HG03432 (cell line): ENCODE measurements at regions not wholly inside any gene's neighbourhood (a gene's known extent, or its start where the extent isn't known, plus 50 kb on each side); places are given as distances from the start of the nearest gene placed in this dataset.
"Not testable (repeated sequence)": the region's sequence is repeated elsewhere in the genome, so short reads cannot be mapped to it uniquely, and the experiment has no call there.

Experiments used
- ATAC-seq: cut with Tn5 transposase; IDR thresholded peaks from one replicate; pipeline ENCODE4 v1.9.1; 2021; ENCODE audit warnings: mild to moderate bottlenecking, moderate library complexity; ENCODE audit not compliant: unreplicated experiment

DNA sequence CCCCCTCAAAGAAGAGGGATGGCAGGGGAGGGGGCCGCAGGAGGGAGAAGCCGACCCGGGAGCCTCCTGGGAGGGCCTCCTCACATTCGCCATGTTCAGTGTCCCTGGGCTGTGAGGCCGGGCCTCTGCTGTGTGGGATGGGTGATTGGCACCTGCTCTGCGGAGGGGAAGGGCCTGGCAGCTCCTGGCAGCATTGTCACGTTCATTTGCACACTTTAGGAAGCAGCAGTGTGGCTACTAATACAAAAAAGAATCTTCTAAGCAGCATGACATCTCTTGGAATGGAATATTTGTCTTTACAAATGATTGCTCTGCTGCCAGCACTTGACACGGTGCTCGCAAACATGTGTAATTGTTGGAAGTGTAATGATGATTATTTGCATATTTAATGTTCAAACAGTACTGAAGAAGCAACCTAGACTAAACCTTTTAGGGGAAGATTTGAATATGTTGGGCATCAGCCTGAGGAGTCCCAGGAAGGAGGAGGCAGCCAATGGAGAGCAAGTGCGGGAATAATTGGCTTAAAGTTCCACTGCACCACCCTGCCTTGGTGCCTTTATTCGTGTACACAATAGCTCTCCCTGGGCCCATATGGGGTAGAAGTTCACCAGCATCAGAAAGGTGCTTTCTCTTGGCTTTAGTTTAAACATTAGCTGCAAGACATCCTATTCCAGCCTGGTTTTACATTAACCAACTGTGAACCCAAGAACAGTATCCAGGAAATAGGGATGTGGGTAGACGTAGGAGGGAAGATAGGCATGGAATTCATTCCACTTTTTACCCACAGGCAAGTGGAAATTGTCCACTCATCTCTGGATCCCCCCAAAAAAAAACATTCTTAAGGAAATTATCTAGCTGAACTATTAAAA is 404.9 kb downstream of the TMEM182 start:
- no peak for ATAC-seq

DNA sequence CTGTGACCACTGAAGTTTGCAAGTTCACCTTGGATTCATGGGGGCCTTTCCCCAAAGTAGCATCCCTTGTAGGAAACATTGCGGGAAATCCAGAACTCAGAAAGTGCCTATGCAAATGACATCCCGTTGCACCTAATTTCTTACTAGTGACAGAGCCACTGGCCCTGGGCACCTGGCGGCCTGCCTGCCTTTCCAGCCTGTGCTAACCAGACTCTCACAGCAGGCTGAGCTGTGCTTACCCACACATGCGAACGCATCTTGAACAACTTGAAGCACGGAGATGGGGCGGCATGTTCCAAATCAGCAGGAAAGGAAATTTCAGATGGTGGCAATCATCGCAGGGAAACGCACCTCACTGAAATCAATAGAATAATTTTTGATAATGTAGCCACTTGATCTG is 405.8 kb downstream of the TMEM182 start:
- ATAC-seq = no peak

DNA sequence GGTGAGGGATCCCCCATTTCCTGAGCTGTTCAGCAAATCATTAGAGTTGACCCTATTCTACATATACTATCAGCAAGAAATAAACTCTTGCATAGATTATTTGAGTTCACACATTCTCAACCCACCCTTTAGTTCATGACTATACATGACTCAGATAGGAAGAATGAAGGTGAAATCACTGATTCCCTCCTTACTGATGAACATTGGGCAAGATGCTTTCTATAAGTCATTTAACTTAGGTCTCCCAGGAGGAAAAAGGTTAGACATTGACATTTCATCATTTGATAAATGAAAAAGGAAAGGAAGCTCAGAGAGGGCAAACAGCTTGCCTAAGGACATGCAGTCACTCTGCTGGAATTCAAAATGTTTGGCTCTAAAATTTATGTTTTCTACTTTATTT is 408.0 kb downstream of the TMEM182 start:
- ATAC-seq = no peak

DNA sequence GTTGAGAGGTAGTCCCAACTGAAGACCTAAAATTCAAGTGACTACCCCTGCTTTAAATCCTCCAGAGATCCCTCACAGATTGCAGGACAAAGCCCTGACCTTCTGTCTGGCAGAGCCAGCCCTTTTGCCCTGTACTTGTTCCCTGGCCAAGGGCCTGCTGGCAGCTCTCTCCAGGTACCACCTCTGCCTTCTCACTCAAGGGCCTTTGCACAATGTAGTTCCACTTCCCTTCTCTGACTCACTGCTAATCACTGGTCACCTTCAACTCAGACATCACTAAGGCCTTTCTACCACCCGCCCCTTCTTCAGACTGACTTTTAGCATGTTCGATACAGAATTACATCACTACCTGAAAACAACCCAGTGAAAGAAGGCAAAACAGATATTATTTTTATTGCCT is 411.0 kb downstream of the TMEM182 start:
- ATAC-seq = no peak

DNA sequence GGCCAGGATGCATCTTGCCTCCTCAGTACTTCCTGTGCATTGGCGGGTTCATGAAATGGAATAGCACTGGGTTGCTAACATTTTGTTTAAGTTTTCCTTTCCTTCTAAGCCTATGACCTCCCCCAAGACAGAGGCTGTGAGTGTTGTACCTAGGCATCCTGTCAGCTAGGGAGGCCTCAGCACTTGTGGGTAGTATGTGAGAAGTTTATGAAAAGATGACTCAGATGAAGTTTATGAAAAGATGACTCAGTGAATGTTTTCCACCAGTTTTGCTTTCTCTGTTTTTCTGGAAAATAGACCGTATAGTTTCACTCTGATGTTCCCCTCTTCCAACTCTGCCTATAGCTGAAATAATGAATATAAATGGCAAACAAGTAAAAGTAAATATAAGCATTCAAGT is 412.9 kb downstream of the TMEM182 start:
- no peak for ATAC-seq

DNA sequence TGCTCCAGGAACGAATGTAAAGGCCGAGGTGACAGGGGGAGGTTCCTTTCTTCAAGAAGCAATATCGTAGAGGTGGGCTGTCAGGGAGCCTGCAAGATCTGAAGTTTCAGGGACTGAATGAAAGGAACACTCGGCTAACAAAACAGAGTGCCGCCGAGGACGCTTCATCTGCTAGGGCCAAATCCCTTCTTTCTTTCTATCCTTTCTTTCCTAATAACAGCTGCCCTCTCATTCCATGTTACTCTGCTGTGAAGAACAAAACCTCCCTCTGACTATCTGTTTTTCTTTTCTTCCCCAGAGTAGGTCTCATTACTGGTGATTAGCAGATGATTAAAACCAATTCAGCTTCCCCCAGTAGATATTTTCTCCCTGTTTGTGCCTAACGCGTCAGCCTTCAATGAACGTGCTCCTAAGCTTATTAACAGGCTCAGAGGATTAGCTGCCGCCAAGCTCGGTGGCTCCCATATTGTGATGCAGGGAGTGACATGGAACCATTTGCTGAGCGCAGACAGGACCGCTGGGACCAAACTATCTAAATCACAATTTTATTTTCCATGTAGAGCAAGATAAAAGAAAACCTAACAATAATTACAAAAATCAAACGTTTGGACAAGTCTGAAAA is 414.6 kb downstream of the TMEM182 start:
- no peak for ATAC-seq

DNA sequence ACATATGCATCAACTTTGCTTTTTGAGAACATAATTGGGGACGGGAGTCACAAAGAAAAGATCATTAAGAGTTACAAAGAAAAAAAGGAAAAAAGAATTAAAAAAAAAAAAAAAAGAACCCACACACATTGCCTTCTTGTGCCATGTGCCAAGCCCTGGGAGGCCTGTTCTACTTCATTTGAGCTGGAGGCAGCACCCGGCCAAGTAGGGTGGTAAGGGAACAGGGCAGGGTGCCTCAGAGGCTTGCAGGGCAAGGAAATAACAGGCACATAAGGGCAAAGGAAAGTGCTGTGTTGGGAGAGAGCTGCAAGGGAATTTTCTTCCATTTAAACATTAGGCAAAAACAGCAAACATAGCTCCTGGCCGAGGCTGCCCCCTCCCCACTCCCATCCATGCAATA is 418.0 kb downstream of the TMEM182 start:
- ATAC-seq = no peak

DNA sequence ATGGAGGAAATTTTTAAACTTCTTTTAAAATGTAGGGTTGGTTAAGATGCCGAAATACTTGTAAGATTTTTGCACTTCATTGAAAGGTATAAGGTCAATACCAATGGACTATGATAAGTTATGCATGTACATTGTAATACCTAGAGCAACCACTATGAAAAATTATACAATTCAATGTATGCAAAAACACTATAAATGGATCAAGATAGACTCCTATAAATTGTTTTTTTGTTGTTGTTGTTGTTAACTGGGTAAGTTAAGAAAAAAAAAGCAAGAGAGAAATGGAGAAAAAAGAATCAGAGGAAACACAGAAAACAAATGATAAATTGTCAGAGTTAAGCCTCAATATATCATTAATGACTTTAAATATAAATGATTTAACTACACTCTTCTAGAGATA is 421.2 kb downstream of the TMEM182 start:
- ATAC-seq = no peak

DNA sequence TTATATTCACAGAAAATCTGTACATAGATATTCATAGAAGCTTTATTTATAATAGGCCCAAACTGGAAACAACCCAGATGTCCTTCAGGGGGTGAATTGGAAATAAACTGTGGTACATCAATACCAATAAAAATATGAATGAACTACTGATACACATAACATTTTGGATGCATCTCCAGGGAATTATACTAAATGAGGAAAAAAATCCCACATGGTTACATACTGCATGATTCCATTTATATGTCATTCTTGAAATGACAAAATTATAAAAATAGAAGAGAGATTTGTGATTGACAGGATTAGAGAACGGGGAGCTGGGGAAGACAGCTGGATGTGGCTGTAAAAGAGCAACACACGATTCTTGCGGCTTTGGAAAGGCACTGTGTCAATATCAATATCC is 435.0 kb downstream of the TMEM182 start:
- ATAC-seq = no peak

DNA sequence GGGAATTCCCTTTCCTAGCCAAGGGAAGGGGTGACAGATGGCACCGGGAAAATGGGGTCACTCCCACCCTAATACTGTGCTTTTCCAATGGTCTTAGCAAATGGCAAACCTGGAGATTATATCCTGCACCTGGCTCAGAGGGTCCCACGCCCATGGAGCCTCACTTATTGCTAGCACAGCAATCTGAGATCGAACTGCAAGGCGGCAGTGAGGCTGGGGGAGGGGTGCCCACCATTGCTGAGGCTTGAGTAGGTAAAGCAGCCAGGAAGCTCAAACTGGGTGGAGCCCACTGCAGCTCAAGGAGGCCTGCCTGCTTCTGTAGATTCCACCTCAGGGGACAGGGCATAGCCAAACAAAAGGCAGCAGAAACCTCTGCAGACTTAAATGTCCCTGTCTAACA is 438.9 kb downstream of the TMEM182 start:
- not testable (repeated sequence) for ATAC-seq

DNA sequence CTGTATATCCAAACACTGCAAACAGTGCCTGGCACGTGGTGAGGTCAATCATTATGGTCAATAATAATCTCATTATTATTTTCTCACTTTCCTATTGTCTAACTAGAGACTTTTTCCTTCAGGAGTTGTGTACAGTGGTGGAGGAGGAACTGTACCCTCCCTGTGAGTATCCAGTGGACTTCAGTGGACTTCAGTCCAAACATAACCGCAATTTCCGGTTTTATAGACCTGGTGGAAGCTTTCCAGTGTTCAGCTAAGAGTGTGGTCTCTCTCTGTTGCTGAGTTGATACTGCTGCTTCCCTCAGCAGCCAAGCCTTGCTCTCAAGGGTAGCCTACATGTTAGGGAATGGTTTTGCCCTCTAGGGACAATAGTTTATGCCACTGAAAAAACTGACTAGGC is 447.1 kb downstream of the TMEM182 start:
- ATAC-seq = no peak

DNA sequence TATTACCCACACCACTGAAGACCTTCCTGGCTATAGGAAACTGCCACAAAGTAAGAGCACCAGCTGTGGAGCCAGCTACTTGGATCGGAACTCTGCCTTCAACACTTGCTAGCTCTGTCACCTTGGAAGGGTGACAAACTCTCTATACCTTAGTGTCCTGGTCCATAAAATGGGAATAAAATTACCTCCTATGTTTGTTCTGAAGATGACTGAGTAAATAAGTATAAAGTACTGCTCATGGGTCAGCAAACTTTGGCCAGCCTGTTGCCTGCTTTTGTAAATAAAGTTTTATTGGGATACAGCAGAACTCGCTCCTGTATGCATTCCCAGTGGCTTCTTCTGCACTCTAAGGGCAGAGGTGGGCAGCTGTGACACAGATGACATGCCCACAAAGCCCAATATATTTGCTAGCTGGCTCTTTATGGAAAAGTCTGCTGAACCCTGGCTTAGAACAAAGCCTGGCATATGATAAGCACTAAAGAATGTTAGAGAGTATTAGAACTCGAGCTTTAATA is 451.3 kb downstream of the TMEM182 start:
- ATAC-seq = no peak

DNA sequence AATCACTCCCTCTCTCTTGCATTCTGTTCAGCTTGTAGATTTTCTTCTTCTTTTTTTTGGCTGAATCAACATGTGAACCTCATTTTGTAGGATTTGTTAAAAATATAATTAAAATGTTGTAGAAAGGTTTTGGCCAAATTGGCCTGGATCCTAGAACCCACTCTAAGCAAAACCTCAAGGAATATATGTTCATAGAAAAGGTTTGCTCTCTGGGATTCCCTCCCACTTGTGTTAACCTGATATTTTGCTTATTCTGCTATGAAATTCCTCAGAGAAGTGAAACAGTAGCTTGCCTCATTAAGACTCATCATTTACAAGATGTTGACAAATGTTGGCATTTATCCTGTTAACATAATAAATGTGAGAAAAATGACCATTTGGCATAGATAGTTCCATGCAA is 456.7 kb downstream of the TMEM182 start:
- ATAC-seq = no peak

DNA sequence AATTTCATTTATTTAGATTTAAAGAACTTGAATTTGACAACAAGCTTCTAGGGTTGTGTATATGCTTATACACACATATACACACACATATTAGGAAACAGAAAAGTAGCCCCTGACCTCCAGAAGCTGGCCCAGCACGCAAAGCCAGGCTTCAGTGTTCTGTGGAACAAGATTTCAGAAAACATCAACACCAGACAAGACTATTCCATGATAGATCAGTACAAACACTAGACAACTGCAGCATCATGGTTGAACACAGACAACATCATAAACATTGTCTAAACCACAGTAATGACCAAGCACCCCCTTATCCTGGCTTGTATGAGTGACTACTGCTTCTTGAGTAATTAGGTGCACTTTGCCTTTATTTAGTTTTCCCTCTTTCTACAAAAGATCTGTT is 457.6 kb downstream of the TMEM182 start:
- no peak for ATAC-seq

DNA sequence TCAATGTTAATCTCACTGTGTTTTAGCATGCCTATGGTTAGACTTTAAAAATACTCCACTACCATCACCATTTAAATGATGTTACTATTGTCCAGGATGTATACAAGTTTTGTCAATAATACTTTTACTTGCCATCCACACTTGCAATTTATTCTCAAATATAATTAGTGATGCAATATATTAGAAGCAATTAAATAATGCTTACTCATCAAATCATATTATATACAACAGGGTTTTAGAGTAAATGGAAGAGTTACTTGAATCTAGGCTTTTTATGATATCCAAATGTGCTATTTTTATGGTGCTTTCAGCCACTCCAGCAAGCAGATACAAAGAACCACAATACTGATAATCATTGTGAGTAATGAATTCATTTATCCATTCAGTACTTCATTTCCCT is 461.1 kb downstream of the TMEM182 start:
- ATAC-seq = no peak

DNA sequence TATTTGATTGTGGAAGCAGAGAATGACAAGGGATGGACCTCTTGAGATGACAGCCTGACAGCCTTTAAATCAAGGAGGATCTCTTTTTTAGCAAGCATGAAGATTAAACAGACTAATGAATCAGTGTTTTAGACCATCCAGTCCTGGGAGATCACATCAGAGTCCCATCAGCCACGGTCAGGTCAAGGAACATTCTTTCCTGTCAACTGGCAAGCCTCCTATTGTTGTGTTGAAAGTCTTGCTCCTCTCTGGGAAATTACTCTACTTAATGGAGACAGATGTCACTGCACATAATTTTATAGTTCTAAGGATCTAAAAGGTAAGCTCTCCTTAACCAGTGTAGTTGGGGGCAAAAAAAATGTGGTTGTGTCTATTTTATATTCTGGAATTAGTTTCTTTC is 469.0 kb downstream of the TMEM182 start:
- no peak for ATAC-seq

DNA sequence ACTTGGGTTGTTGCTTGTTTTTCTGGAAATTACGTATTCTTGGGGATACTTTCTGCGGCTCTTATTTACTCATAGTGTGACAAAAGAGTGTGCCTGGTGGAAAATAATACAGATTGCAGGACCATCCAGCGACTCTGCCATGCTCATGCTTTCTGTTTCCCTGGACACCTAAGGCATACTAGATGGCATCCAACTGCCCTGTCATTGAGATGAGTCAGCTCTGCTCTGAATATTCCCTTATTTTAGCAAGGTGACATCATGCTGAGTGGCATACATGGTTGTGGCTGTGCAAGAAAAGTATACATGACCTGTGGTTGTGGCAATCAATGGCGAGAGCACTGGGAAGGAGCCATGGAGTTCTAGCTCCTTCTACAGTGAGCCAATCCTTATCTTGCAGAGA is 471.0 kb downstream of the TMEM182 start:
- ATAC-seq = no peak

DNA sequence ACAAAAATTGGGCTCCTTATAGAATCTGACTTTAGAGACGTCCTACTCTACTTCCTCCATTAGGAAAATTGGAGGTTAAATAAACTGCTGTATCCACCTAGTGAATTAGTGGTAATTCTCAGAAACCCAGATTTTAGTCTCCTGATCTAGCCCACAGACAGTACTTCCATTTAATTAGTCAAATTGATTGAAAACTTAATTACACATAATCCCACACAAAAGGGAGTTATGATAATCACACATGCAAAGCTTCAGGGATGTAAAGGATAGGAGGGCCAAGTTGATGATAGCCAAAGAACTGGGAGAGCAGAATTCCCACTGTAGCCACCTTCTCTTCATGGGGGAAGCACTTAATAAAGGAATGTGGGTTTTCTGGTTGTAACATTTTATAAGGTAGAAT is 471.9 kb downstream of the TMEM182 start:
- ATAC-seq = no peak

DNA sequence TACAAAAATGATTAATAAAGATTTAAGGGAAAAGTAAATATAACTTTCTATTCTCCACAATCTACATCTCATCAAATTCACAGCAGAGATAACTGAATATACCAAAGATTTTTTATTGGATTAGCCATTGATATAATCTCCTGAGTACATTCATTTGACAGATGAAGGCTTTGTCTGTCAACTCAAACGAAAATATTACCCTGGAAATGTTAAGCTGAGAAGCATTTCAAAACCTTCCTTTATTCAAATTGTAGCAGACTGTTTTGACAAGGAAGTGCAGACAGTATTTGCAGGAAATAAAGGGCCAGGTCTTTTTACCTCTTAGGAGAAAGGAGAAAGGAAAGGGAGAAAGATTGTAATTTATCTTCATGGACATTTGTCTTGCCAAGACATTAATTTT is 473.5 kb downstream of the TMEM182 start:
- no peak for ATAC-seq

DNA sequence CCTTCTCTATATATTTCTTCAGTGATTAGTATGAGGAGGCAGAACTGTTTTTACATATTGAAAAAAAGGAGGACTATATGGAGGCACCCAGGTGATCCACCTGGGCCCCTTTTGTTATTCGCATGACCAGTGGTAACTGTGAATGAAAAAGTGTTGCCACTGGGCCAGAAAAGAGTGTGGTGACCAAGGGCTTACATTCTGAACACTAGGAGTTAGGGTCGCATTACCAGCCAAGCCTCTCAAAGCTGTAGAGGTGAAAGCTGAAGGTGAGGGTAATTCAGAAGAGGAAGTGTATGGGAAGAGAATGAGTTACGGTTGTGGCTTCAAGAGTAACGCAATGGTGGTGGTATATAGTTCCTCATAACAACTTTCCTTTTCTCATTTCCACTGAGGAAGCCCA is 487.6 kb downstream of the TMEM182 start:
- no peak for ATAC-seq

DNA sequence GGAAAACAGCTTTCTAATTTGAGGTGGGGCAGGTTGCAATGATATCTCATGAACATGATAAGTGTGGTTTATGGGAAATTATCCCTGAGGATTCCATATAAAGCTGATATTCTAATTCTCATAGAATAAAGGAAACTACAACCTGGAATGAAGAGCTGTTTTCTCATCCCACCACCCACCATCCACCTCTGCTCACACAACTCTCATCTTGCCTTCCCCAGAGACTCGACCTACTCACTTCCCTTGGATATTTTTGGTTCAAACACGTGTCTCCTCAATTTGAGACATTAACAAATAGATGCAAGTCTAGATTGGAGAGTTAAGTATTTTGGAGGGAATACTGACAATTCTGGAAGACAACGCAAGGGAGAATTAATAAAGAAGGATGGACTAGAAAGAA is 490.9 kb downstream of the TMEM182 start:
- ATAC-seq = no peak

DNA sequence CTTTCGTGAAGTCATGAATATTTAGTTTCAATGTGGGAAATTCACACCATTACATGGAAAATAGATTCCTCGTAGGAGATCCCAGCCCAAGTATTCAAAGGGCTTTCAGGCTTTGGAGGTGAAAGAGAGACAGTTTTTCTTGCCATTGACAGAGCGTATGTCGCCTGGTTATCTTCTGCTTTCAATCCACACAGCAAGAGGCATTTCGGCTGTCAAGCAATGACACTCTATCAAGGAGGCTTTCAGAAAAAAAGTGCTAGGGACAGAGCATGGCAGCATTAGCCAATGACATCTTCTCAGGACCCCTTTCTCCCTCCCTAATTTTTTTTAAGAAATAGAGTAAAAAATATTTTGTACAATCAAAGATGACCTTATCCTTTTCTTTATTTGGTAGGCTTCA is 492.8 kb downstream of the TMEM182 start:
- no peak for ATAC-seq
